Endothelial cell of umbilical vein (primary cell): ENCODE measurements at regions not wholly inside any gene's neighbourhood (a gene's known extent, or its start where the extent isn't known, plus 50 kb on each side); places are given as distances from the start of the nearest gene placed in this dataset.

ENCODE experiments used
- BruUV-seq: library from RNA; stranded (reverse); fragments of 400-500 nt; replicated peaks from 2 replicates; lab custom pipeline; 2021; lab: Mats Ljungman, UMichigan
- CTCF ChIA-PET: fragments of 300-600, 350-600 bp; sonication (Branson Sonifier 250); formaldehyde crosslinking; loops from one replicate; lab custom pipeline; 2021; ENCODE audit warnings: antibody characterized with exemption, inconsistent platforms; lab: Charles Lee
- POLR2A ChIA-PET: fragments of 300-600, 350-600 bp; sonication (Branson Sonifier 250); formaldehyde crosslinking; loops from one replicate; lab custom pipeline; 2021; ENCODE audit warnings: antibody characterized with exemption, inconsistent platforms; lab: Charles Lee
- DNase-seq: peaks from one replicate; pipeline ENCODE4 v3.0.0-alpha.2; 2011; ENCODE audit warnings: low read depth, low spot score
- FAIRE-seq: peaks from 2 replicates; lab custom pipeline; 2011; peaks lifted over from hg19 to GRCh38; lab: Jason Lieb, UNC
- H2AFZ ChIP-seq: 2 replicates; pipeline ENCODE4 v1.6.0; 2012; ENCODE audit warnings: low read depth, low read length, control low read depth, inconsistent platforms
- H3K27ac ChIP-seq: 2 replicates; pipeline ENCODE4 v1.5.1; 2011; ENCODE audit warnings: low read depth, mild to moderate bottlenecking, control low read depth, low read length, moderate library complexity; ENCODE audit not compliant: insufficient read depth
- H3K27me3 ChIP-seq, 2 experiments: 2 replicates each; pipeline versions ENCODE4 v1.6.0 to v1.6.1; 2011; ENCODE audit warnings: low read length in 2 of 2, mixed read lengths in 1 of 2; ENCODE audit not compliant: control insufficient read depth in 2 of 2, insufficient read depth in 2 of 2
- H3K36me3 ChIP-seq, 2 experiments: 2 replicates in 1 of 2; 3 replicates in 1 of 2; pipeline ENCODE4 v1.5.1; 2011; ENCODE audit warnings: low read length in 2 of 2, mild to moderate bottlenecking in 1 of 2, moderate library complexity in 1 of 2; ENCODE audit not compliant: control insufficient read depth in 2 of 2, insufficient read depth in 2 of 2; ENCODE audit errors: extremely low read depth in 1 of 2
- H3K4me1 ChIP-seq: 3 replicates; pipeline ENCODE4 v1.5.1; 2011; ENCODE audit warnings: mild to moderate bottlenecking, low read length; ENCODE audit not compliant: control insufficient read depth, insufficient read depth; ENCODE audit errors: extremely low read depth
- H3K4me2 ChIP-seq: 2 replicates; pipeline ENCODE4 v1.6.1; 2011; ENCODE audit warnings: low read length, control low read depth, mixed read lengths; ENCODE audit not compliant: insufficient read depth
- H3K4me3 ChIP-seq, 3 experiments: fragments of 200-600 bp in 1 of 3; sonication (generic), shearing (Covaris generic) in 1 of 3; replicated peaks in 1 of 3; 2 replicates each; pipeline ENCODE4 v1.5.1; 2011 to 2016; ENCODE audit warnings: control low read depth in 3 of 3, low read length in 3 of 3, mild to moderate bottlenecking in 2 of 3, inconsistent platforms in 1 of 3, low read depth in 1 of 3, moderate library complexity in 1 of 3; ENCODE audit not compliant: insufficient read depth in 1 of 3
- H3K79me2 ChIP-seq: 2 replicates; pipeline ENCODE4 v1.6.0; 2012; ENCODE audit warnings: low read length, inconsistent platforms; ENCODE audit not compliant: control insufficient read depth, insufficient read depth
- H3K9ac ChIP-seq: replicated peaks from 2 replicates; pipeline ENCODE3; 2011; ENCODE audit warnings: low read length, control low read depth; ENCODE audit not compliant: insufficient read depth; ENCODE audit errors: extremely low read depth
- H3K9me1 ChIP-seq: replicated peaks from 3 replicates; pipeline ENCODE4 v1.6.0; 2011; ENCODE audit warnings: mild to moderate bottlenecking, low read length; ENCODE audit not compliant: control insufficient read depth, insufficient read depth; ENCODE audit errors: extremely low read depth
- H3K9me3 ChIP-seq: replicated peaks from 2 replicates; pipeline ENCODE4 v1.5.1; 2012; ENCODE audit warnings: low read length, inconsistent platforms; ENCODE audit not compliant: control insufficient read depth, insufficient read depth
- H4K20me1 ChIP-seq: replicated peaks from 2 replicates; pipeline ENCODE3; 2011; ENCODE audit warnings: mild to moderate bottlenecking, low read length; ENCODE audit not compliant: control insufficient read depth, insufficient read depth; ENCODE audit errors: extremely low read depth
- CTCF ChIP-seq, 2 donors: IDR thresholded peaks; 1 replicate in 1 of 2; 2 replicates in 1 of 2; pipeline ENCODE4 v1.5.1; 2011; ENCODE audit warnings: low read length in 2 of 2, mild to moderate bottlenecking in 2 of 2, moderate library complexity in 2 of 2, control low read depth in 1 of 2, inconsistent platforms in 1 of 2, low read depth in 1 of 2; ENCODE audit not compliant: insufficient read depth in 1 of 2; ENCODE audit errors: extremely low read depth in 1 of 2
- EZH2 ChIP-seq: IDR thresholded peaks from 2 replicates; pipeline ENCODE4 v1.6.1; 2012; ENCODE audit warnings: borderline replicate concordance, low read depth, mild to moderate bottlenecking, moderate library complexity, low read length, inconsistent platforms; ENCODE audit not compliant: severe bottlenecking
- FOS ChIP-seq: IDR thresholded peaks from 2 replicates; pipeline ENCODE4 v1.6.1; 2011; ENCODE audit warnings: mild to moderate bottlenecking, low read length, moderate library complexity, borderline replicate concordance; ENCODE audit not compliant: insufficient read depth
- GATA2 ChIP-seq: IDR thresholded peaks from 2 replicates; pipeline ENCODE4 v1.7.0; 2011; ENCODE audit warnings: low read depth, mild to moderate bottlenecking, moderate library complexity, mixed read lengths, low read length; ENCODE audit not compliant: insufficient read length, insufficient read depth
- JUN ChIP-seq: IDR thresholded peaks from 2 replicates; pipeline ENCODE4 v1.6.1; 2011; ENCODE audit warnings: borderline replicate concordance, low read depth; ENCODE audit not compliant: insufficient read length, insufficient read depth
- MAX ChIP-seq: IDR thresholded peaks from 2 replicates; pipeline ENCODE4 v1.6.1; 2011; ENCODE audit not compliant: insufficient read depth, insufficient read length
- MYC ChIP-seq: IDR thresholded peaks from one replicate; pipeline ENCODE4 v1.6.1; 2011; ENCODE audit warnings: mild to moderate bottlenecking, low read depth, low read length
- POLR2A ChIP-seq: IDR thresholded peaks from 2 replicates; pipeline ENCODE4 v1.6.1; 2012; ENCODE audit warnings: low read depth, mild to moderate bottlenecking, control low read depth, low read length
- POLR2AphosphoS5 ChIP-seq: IDR thresholded peaks from 2 replicates; pipeline ENCODE4 v1.6.1; 2012; ENCODE audit warnings: low read depth, mild to moderate bottlenecking, control low read depth, low read length, moderate library complexity; ENCODE audit not compliant: insufficient read depth
- dilution Hi-C: fragments of 300-500 bp; cut with MboI; formaldehyde crosslinking; loops from one replicate; pipeline ENCODE4 v1.15.0; 2019; ENCODE audit warnings: low sequenced_read_pairs; ENCODE audit not compliant: extremely low pct_ligation_motif_present
- intact Hi-C: fragments of 100-400 bp; cut with micrococcal nuclease; formaldehyde crosslinking; loops from one replicate; pipeline ENCODE4 v1.10.0; 2022

- Histone ChIP-seq H3K36me3 (no peaks in the 10 kb centered on the region), H3K4me2 (no peak overlapping the region), H2AFZ (no peak overlapping the region), H3K27ac (no peak overlapping the region), H3K79me2 (no peaks in the 10 kb centered on the region), H3K4me1 (no peaks in the 10 kb centered on the region), H3K9me3 (no peaks in the 10 kb centered on the region), H3K9me1 (no peaks in the 10 kb centered on the region), H4K20me1 (no peaks in the 10 kb centered on the region), H3K4me3 (no peak overlapping the region), H3K9ac (no peak overlapping the region), H3K27me3 (no peaks in the 10 kb centered on the region)
- TF ChIP-seq CTCF (IDR thresholded peaks at IDR 0.05; ENCODE audit: extremely low read depth in 1 of 2, insufficient read depth in 1 of 2, low read depth in 1 of 2, low read length in 2 of 2) (no peak), POLR2AphosphoS5 (no peak), MYC (no peak), GATA2 (no peak), POLR2A (no peak), JUN (no peak), EZH2 (no peak), MAX (no peak), FOS (no peak)
- no peak for DNase-seq
- intact Hi-C loops (no loop called here), dilution Hi-C loops (no loop called here)
- ChIA-PET CTCF (no interaction called here), POLR2A (no interaction called here)
- FAIRE-seq, result no peak
- no TSS peak for BruUV-seq
These were observed 225.7 kb downstream of the TMEM167A start for GRCh38 chr5:82851471-82851870.
